Activated B cell treated with CpG ODN at 0.5 μM for 24 hours (primary cell): ENCODE measurements at regions not wholly inside any gene's neighbourhood (a gene's known extent, or its start where the extent isn't known, plus 50 kb on each side); places are given as distances from the start of the nearest gene placed in this dataset.

Experiments used
- ATAC-seq: fragments of 200-7000 bp; cut with Tn5 transposase; one replicate; pipeline ENCODE4 v1.10.0; 2021; ENCODE audit warnings: low read depth, mild to moderate bottlenecking, moderate library complexity
- CTCF ChIA-PET: fragments of 350-600 bp; sonication (Branson Sonifier 250); formaldehyde crosslinking; loops from one replicate; lab custom pipeline; 2021; ENCODE audit warnings: antibody characterized with exemption; lab: Charles Lee
- POLR2A ChIA-PET: fragments of 350-600 bp; sonication (Branson Sonifier 250); formaldehyde crosslinking; loops from one replicate; lab custom pipeline; 2021; ENCODE audit warnings: antibody characterized with exemption; lab: Charles Lee
- DNase-seq: peaks from one replicate; pipeline ENCODE4 v3.0.0; 2022
- H3K27ac Mint-ChIP-seq: one replicate; pipeline ENCODE4 v1.8.0; 2020; ENCODE audit warnings: mixed read lengths
- H3K27me3 Mint-ChIP-seq: one replicate; pipeline ENCODE4 v1.8.0; 2021; ENCODE audit warnings: mixed read lengths
- H3K36me3 Mint-ChIP-seq: one replicate; pipeline ENCODE4 v1.8.0; 2021; ENCODE audit warnings: low read depth, mixed read lengths
- H3K4me1 Mint-ChIP-seq: one replicate; pipeline ENCODE4 v1.8.0; 2021; ENCODE audit warnings: mixed read lengths
- H3K4me3 Mint-ChIP-seq: one replicate; pipeline ENCODE4 v1.8.0; 2020; ENCODE audit warnings: mild to moderate bottlenecking, mixed read lengths
- H3K9me3 Mint-ChIP-seq: one replicate; pipeline ENCODE4 v1.8.0; 2020; ENCODE audit warnings: mixed read lengths
- intact Hi-C: fragments of 100-400 bp; cut with micrococcal nuclease; formaldehyde crosslinking; loops from one replicate; pipeline ENCODE4 v1.15.1; 2024
- TF ChIP-seq, protein P1 (sequence below): fragments of 200-600 bp; IDR thresholded peaks from one replicate; pipeline ENCODE4 v1.8.0; 2022; ENCODE audit warnings: antibody characterized with exemption, mild to moderate bottlenecking

DNA sequence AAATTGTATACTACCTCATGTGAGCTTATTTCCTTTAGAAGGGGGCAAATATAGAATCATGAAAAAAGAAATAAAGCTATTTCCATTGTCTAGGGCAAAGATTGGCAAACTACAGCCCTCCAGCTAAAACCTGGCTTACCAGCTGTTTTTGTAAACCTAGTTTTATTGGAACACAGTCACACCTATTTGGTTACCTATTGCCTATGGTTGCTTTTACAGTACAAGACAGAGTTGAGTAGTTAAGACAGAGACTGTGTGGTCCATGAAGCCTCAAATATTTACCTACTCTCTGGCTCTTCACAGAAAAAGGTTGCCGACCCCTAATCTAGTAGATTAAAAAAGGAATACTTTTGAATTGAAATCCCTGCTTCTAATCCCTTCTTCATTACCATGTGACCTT lies 88.8 kb upstream of the ENPP6 start:
- no peak for DNase-seq
- POLR2A ChIA-PET = interaction anchor here (0.7 to 2.0 kb wide), 4 partner anchors 21 to 200 kb away, joined by 3 to 6 read pairs (median 4); no protein-coding TSS in a partner anchor
- H3K4me1 Mint-ChIP-seq = peaks cover 24% of the 10 kb centered on the region
- TF ChIP-seq, protein P1, sequence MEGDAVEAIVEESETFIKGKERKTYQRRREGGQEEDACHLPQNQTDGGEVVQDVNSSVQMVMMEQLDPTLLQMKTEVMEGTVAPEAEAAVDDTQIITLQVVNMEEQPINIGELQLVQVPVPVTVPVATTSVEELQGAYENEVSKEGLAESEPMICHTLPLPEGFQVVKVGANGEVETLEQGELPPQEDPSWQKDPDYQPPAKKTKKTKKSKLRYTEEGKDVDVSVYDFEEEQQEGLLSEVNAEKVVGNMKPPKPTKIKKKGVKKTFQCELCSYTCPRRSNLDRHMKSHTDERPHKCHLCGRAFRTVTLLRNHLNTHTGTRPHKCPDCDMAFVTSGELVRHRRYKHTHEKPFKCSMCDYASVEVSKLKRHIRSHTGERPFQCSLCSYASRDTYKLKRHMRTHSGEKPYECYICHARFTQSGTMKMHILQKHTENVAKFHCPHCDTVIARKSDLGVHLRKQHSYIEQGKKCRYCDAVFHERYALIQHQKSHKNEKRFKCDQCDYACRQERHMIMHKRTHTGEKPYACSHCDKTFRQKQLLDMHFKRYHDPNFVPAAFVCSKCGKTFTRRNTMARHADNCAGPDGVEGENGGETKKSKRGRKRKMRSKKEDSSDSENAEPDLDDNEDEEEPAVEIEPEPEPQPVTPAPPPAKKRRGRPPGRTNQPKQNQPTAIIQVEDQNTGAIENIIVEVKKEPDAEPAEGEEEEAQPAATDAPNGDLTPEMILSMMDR = no peak
- H3K27me3 Mint-ChIP-seq = no peaks in the 10 kb centered on the region
- H3K9me3 Mint-ChIP-seq = peaks cover 10% of the 10 kb centered on the region
- H3K27ac Mint-ChIP-seq = no peak overlapping the region
- no peak for ATAC-seq
- CTCF ChIA-PET = interaction anchor here (0.8 to 5.2 kb wide), 3 partner anchors 18 to 41 kb away, joined by 3 to 30 read pairs (median 3); no protein-coding TSS in a partner anchor
- H3K4me3 Mint-ChIP-seq = no peak overlapping the region
- intact Hi-C loops = no loop called here
- peaks cover 5% of the 10 kb centered on the region for H3K36me3 Mint-ChIP-seq

DNA sequence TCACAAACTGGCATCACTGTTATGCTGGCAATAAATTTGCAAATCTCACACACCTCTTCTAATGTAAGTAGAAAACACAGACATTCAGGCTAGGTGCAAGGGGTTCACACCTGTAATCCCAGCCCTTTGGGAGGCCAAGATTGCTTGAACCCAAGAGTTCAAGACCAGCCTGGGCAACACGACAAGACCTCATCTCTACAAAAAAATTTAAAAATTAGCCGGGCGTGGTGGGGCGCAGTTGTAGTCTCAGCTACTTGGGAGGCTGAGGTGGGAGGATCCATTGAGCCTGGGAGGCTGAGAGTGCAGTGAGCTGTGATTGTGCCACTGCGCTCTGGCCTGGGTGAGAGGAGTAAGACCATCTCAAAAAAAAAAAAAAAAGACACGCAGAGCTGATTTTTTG lies 83.1 kb upstream of the ENPP6 start:
- Mint-ChIP-seq H3K27ac (no peak overlapping the region), H3K9me3 (peaks cover 10% of the 10 kb centered on the region)
- no peak for ATAC-seq

DNA sequence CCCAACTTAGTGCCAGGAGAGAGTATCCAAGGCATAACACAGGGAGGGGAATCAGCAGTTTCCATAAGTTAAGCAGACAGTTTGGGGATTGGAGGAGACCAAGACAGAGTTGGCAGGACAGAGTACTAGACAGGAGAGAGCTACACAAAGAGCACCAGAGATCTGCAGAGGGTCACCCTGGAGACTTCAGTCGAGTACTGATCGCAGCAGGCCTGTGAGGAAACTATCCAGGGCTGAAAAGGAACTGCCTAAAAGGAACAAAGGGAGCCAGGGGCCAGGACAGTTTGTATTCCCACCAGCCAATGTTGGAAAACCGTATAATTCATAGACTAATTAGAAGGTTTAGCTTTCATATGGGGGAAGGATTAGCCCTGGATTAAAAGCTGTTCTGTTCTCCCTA lies 80.6 kb upstream of the ENPP6 start:
- CTCF ChIA-PET = interaction anchor here (1.1 to 1.6 kb wide), 2 partner anchors 12 to 30 kb away, joined by 3 read pairs; no protein-coding TSS in a partner anchor
- H3K9me3 Mint-ChIP-seq = peaks cover 7% of the 10 kb centered on the region
- no peaks in the 10 kb centered on the region for H3K36me3 Mint-ChIP-seq
- H3K4me3 Mint-ChIP-seq = no peak overlapping the region
- TF ChIP-seq, protein P1 = no peak
- peaks cover 3% of the 10 kb centered on the region for H3K4me1 Mint-ChIP-seq
- ATAC-seq = no peak
- H3K27me3 Mint-ChIP-seq = no peaks in the 10 kb centered on the region
- no peak for DNase-seq
- H3K27ac Mint-ChIP-seq = no peak overlapping the region
- POLR2A ChIA-PET = interaction anchor here (0.6 to 0.7 kb wide), 3 partner anchors 29 to 145 kb away, joined by 3 to 5 read pairs (median 3); no protein-coding TSS in a partner anchor
- intact Hi-C loops = no loop called here

More for the DNA sequence above, 83.1 kb upstream of the ENPP6 start:
- peaks cover 3% of the 10 kb centered on the region for H3K4me1 Mint-ChIP-seq
- TF ChIP-seq, protein P1 = no peak
- intact Hi-C loops = no loop called here
- CTCF ChIA-PET = no interaction called here
- no peak for DNase-seq
- H3K4me3 Mint-ChIP-seq = no peak overlapping the region
- POLR2A ChIA-PET = no interaction called here
- H3K36me3 Mint-ChIP-seq = peaks cover 5% of the 10 kb centered on the region
- no peaks in the 10 kb centered on the region for H3K27me3 Mint-ChIP-seq

DNA sequence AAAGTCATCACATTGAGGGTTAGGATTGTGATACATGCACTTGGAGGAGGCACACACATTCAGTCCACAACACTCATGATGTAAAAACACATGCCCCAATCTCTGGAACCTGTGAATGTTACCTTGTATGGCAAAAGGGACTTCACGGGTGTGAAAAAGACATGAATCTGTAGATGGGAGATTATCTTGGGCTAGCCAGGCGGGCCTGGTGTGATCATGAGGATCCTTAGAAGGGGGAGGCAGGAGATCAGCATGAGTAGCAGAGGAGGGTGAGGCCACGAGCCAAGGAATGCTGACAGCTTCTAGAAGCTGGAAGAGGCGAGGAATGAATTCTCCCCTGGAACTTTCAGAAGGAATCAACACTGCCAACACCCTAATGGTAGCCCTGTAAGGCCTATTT lies 77.5 kb upstream of the ENPP6 start:
- no peak overlapping the region for H3K27ac Mint-ChIP-seq
- no peak overlapping the region for H3K4me3 Mint-ChIP-seq
- ATAC-seq (no peak), DNase-seq (no peak)
- H3K4me1 Mint-ChIP-seq = peaks cover 4% of the 10 kb centered on the region
- CTCF ChIA-PET = interaction anchor here (1.0 kb wide), 1 partner anchor 12 kb away, joined by 4 read pairs; no protein-coding TSS in a partner anchor
- POLR2A ChIA-PET = no interaction called here
- intact Hi-C loops = no loop called here
- no peaks in the 10 kb centered on the region for H3K27me3 Mint-ChIP-seq
- H3K36me3 Mint-ChIP-seq = no peaks in the 10 kb centered on the region
- H3K9me3 Mint-ChIP-seq = peaks cover 3% of the 10 kb centered on the region
- TF ChIP-seq, protein P1 = no peak

DNA sequence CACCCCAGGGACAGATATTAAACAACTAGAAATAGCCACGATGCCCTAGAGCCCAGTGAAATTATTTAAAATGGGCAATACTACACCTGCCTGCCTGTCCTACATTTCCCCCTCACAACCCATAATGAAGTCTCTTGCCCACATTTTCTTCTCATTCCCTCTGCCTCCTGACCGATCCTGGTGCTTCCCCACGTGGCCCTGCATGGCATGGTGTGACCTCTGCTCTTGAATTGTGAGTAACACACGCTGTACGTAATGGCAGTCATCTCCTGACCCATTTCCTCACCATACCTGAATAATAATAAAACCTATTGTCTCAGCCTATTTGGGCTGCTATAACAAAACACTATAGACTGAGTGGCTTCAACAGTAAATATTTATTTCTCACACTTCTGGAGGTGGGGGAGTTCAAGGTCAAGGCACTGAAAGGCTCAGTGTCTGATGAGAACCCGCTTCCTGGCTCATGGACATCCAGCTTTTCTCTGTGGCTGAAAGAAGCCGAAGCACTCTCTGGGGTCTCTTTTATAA lies 77.0 kb upstream of the ENPP6 start:
- POLR2A ChIA-PET = no interaction called here
- peaks cover 9% of the 10 kb centered on the region for H3K4me1 Mint-ChIP-seq
- H3K27ac Mint-ChIP-seq = no peak overlapping the region
- H3K4me3 Mint-ChIP-seq = no peak overlapping the region
- ATAC-seq (no peak), DNase-seq (no peak)
- CTCF ChIA-PET = no interaction called here
- H3K9me3 Mint-ChIP-seq = peaks cover 3% of the 10 kb centered on the region
- TF ChIP-seq, protein P1 = no peak
- H3K27me3 Mint-ChIP-seq = no peaks in the 10 kb centered on the region
- intact Hi-C loops = no loop called here
- H3K36me3 Mint-ChIP-seq = no peaks in the 10 kb centered on the region
